ENCODE measurements at regions not wholly inside any gene's neighbourhood (a gene's known extent, or its start where the extent isn't known, plus 50 kb on each side); places are given as distances from the start of the nearest gene placed in this dataset.

- intact Hi-C loops (cut with micrococcal nuclease) = no loop called here
- Mint-ChIP-seq H3K36me3 (no peaks in the 10 kb centered on the region), H3K4me1 (no peaks in the 10 kb centered on the region), H3K4me3 (no peak overlapping the region), H3K27me3 (ENCODE audit: low read depth in 3 of 3) (peaks cover 0 to 12% (median 0%) of the 10 kb centered on the region in 3 donors), H3K27ac (no peak overlapping the region), H3K9me3 (peaks cover 9 to 47% (median 28%) of the 10 kb centered on the region in 7 donors)
- Histone ChIP-seq H2AFZ (ENCODE audit: insufficient read depth, low read depth, low read length, poor library complexity, severe bottlenecking) (no peak overlapping the region), H3K4me2 (replicated peaks; ENCODE audit: extremely low read depth, low read length, poor library complexity, severe bottlenecking) (no peak overlapping the region), H3K4me3 (replicated peaks in 1 of 3; ENCODE audit: low read depth in 2 of 3, low read length in 3 of 3) (no peak overlapping the region), H3K4me1 (ENCODE audit: control insufficient read depth in 1 of 2, insufficient read depth in 2 of 2, low read length in 2 of 2) (no peaks in the 10 kb centered on the region), H4K20me1 (ENCODE audit: insufficient read depth, low read length) (no peaks in the 10 kb centered on the region), H3K79me2 (ENCODE audit: insufficient read depth, low read length) (no peaks in the 10 kb centered on the region), H3K36me3 (replicated peaks in 1 of 2; ENCODE audit: control insufficient read depth in 1 of 2, insufficient read depth in 2 of 2, low read length in 2 of 2) (no peaks in the 10 kb centered on the region), H3K9me3 (replicated peaks in 1 of 2; ENCODE audit: control insufficient read depth in 1 of 2, insufficient read depth in 1 of 2, low read length in 2 of 2) (peaks cover 13 to 35% of the 10 kb centered on the region in 2 donors), H3K9ac (ENCODE audit: insufficient read depth, low read length, poor library complexity, severe bottlenecking) (no peak overlapping the region), H3K27ac (ENCODE audit: low read depth in 1 of 2, low read length in 2 of 2) (no peak overlapping the region), H3K27me3 (ENCODE audit: control insufficient read depth in 2 of 2, insufficient read depth in 2 of 2, low read length in 2 of 2) (peaks cover 0 to 2% of the 10 kb centered on the region in 2 donors)
- TF ChIP-seq CTCF (IDR thresholded peaks at IDR 0.05) = no peak
- no CpG with 5 or more reads among the region's 5 CpGs for WGBS (ENCODE audit: insufficient coverage)
- no peak for DNase-seq
Measured at GRCh38 chrX:40845331-40845911, 110.1 kb upstream of the MED14 start.

- Histone ChIP-seq H3K4me3 (replicated peaks in 1 of 3; ENCODE audit: low read depth in 2 of 3, low read length in 3 of 3) (no peak overlapping the region), H3K27me3 (ENCODE audit: control insufficient read depth in 2 of 2, insufficient read depth in 2 of 2, low read length in 2 of 2) (peaks cover 0 to 8% of the 10 kb centered on the region in 2 donors), H3K79me2 (ENCODE audit: insufficient read depth, low read length) (no peaks in the 10 kb centered on the region), H4K20me1 (ENCODE audit: insufficient read depth, low read length) (no peaks in the 10 kb centered on the region), H3K4me1 (ENCODE audit: control insufficient read depth in 1 of 2, insufficient read depth in 2 of 2, low read length in 2 of 2) (no peaks in the 10 kb centered on the region), H2AFZ (ENCODE audit: insufficient read depth, low read depth, low read length, poor library complexity, severe bottlenecking) (no peak overlapping the region), H3K27ac (ENCODE audit: low read depth in 1 of 2, low read length in 2 of 2) (no peak overlapping the region), H3K36me3 (replicated peaks in 1 of 2; ENCODE audit: control insufficient read depth in 1 of 2, insufficient read depth in 2 of 2, low read length in 2 of 2) (no peaks in the 10 kb centered on the region), H3K4me2 (replicated peaks; ENCODE audit: extremely low read depth, low read length, poor library complexity, severe bottlenecking) (no peak overlapping the region), H3K9me3 (replicated peaks in 1 of 2; ENCODE audit: control insufficient read depth in 1 of 2, insufficient read depth in 1 of 2, low read length in 2 of 2) (peaks cover 6 to 14% of the 10 kb centered on the region in 2 donors), H3K9ac (ENCODE audit: insufficient read depth, low read length, poor library complexity, severe bottlenecking) (no peak overlapping the region)
- no CpG with 5 or more reads among the region's 5 CpGs for WGBS (ENCODE audit: insufficient coverage)
- H3K4me1 Mint-ChIP-seq = peaks cover 14% of the 10 kb centered on the region
- no peak overlapping the region for H3K4me3 Mint-ChIP-seq
- peaks cover 0 to 8% (median 0%) of the 10 kb centered on the region in 3 donors for H3K27me3 Mint-ChIP-seq (ENCODE audit: low read depth in 3 of 3)
- TF ChIP-seq CTCF (IDR thresholded peaks at IDR 0.05) = no peak
- peaks cover 0 to 23% (median 11%) of the 10 kb centered on the region in 7 donors for H3K9me3 Mint-ChIP-seq
- H3K27ac Mint-ChIP-seq = peak overlapping the region in 1 of 7 donors; percentile 65
- intact Hi-C loops (cut with micrococcal nuclease) = no loop called here
- no peaks in the 10 kb centered on the region for H3K36me3 Mint-ChIP-seq
- no peak for DNase-seq
Measured at GRCh38 chrX:40849906-40850823, 114.8 kb upstream of the MED14 start.
